ENCODE measurements at regions not wholly inside any gene's neighbourhood (a gene's known extent, or its start where the extent isn't known, plus 50 kb on each side); places are given as distances from the start of the nearest gene placed in this dataset.
A peak's percentile ranks its signal among the peaks of the same experiment; 100 is the strongest.

DNA sequence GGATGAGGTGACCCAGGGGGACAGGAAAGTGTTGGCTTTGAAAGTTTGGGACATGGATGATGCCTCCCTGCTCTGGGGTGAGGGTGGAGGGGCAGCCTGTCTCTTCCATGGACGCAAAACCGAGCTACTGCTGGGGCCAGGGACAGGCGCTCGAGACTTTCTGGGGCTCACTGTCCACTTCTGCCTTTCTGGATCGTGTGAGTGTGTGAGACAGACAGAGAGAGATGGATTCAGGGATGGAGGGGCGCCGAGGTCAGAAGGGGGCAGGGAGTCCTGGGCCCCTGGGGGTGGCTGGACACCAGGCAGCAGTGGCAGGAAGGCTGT lies 78.0 kb upstream of the GATA5 start:
- no peak for TF ChIP-seq ZBTB8A (tag by site-specific recombination; IDR thresholded peaks at IDR 0.05)
- no peak for TF ChIP-seq ZNF2 (tag by site-specific recombination; IDR thresholded peaks at IDR 0.05)
- Histone ChIP-seq H3K9me3 (ENCODE audit: control insufficient read depth, insufficient read depth, low read depth, low read length) (no peaks in the 10 kb centered on the region), H3K4me1 (ENCODE audit: control insufficient read depth, insufficient read depth, low read length) (no peaks in the 10 kb centered on the region), H3K4me3 (ENCODE audit: low read depth, low read length) (no peak overlapping the region), H3K36me3 (ENCODE audit: control insufficient read depth in 2 of 2, insufficient read depth in 1 of 2, low read length in 2 of 2) (no peaks in the 10 kb centered on the region), H3K27ac (ENCODE audit: extremely low read depth, low read depth, low read length) (no peak overlapping the region)
- CTCF ChIA-PET, result interaction anchor here (1.2 kb wide), 1 partner anchor 28 kb away, joined by 3 read pairs; no protein-coding TSS in a partner anchor
- POLR2A ChIA-PET, result no interaction called here

GRCh38 chr20:62554214-62554897 lies 78.6 kb upstream of the GATA5 start:
- Histone ChIP-seq H3K9me3 (ENCODE audit: control insufficient read depth, insufficient read depth, low read depth, low read length) (no peaks in the 10 kb centered on the region), H3K4me3 (ENCODE audit: low read depth, low read length) (no peak overlapping the region), H3K36me3 (ENCODE audit: control insufficient read depth in 2 of 2, insufficient read depth in 1 of 2, low read length in 2 of 2) (no peaks in the 10 kb centered on the region), H3K27ac (ENCODE audit: extremely low read depth, low read depth, low read length) (no peak overlapping the region), H3K4me1 (ENCODE audit: control insufficient read depth, insufficient read depth, low read length) (no peaks in the 10 kb centered on the region)
- TF ChIP-seq ZNF302 (tag by site-specific recombination; IDR thresholded peaks at IDR 0.05; ENCODE audit: low read depth) (no peak), HOXD13 (CRISPR knock-in tag; IDR thresholded peaks at IDR 0.05; ENCODE audit: borderline replicate concordance) (no peak), ZBTB17 (tag by site-specific recombination; IDR thresholded peaks at IDR 0.05) (no peak), ZNF501 (tag by site-specific recombination; IDR thresholded peaks at IDR 0.05) (no peak), ZNF654 (tag by site-specific recombination; IDR thresholded peaks at IDR 0.05; ENCODE audit: low read depth) (no peak), ZNF664 (tag by site-specific recombination; IDR thresholded peaks at IDR 0.05) (no peak), ZBTB20 (tag by site-specific recombination; IDR thresholded peaks at IDR 0.05) (no peak), SP2 (tag by site-specific recombination; IDR thresholded peaks at IDR 0.05) (no peak), ZNF449 (tag by site-specific recombination; IDR thresholded peaks at IDR 0.05) (no peak), ZNF558 (tag by site-specific recombination; IDR thresholded peaks at IDR 0.05) (no peak), GFI1B (tag by site-specific recombination; IDR thresholded peaks at IDR 0.05) (no peak), TCF7L2 (IDR thresholded peaks at IDR 0.05; ENCODE audit: borderline replicate concordance, low read depth, low read length) (no peak), ZNF148 (tag by site-specific recombination; IDR thresholded peaks at IDR 0.05; ENCODE audit: borderline replicate concordance) (no peak)
- ChIA-PET CTCF (interaction anchor here (0.6 to 1.2 kb wide), 2 partner anchors 28 to 30 kb away, joined by 3 to 4 read pairs; no protein-coding TSS in a partner anchor), POLR2A (no interaction called here)

- H3K27ac ChIP-seq (ENCODE audit: extremely low read depth, low read depth, low read length), result no peak overlapping the region
- ChIA-PET POLR2A (no interaction called here), CTCF (interaction anchor here (0.6 to 1.2 kb wide), 2 partner anchors 27 to 31 kb away, joined by 3 to 4 read pairs; no protein-coding TSS in a partner anchor)
- no peak overlapping the region for H3K4me3 ChIP-seq (ENCODE audit: low read depth, low read length)
- no peaks in the 10 kb centered on the region for H3K4me1 ChIP-seq (ENCODE audit: control insufficient read depth, insufficient read depth, low read length)
- TF ChIP-seq ZNF600 (tag by site-specific recombination; IDR thresholded peaks at IDR 0.05), result peak; percentile 71
- TF ChIP-seq ZNF37A (tag by site-specific recombination; IDR thresholded peaks at IDR 0.05), result no peak
- no peak for TF ChIP-seq ZNF544 (tag by site-specific recombination; IDR thresholded peaks at IDR 0.05)
- TF ChIP-seq ZNF830 (tag by site-specific recombination; IDR thresholded peaks at IDR 0.05; ENCODE audit: low read depth), result no peak
- no peak for TF ChIP-seq ZNF426 (tag by site-specific recombination; IDR thresholded peaks at IDR 0.05)
- no peaks in the 10 kb centered on the region for H3K36me3 ChIP-seq (ENCODE audit: control insufficient read depth in 2 of 2, insufficient read depth in 1 of 2, low read length in 2 of 2)
- H3K9me3 ChIP-seq (ENCODE audit: control insufficient read depth, insufficient read depth, low read depth, low read length), result no peaks in the 10 kb centered on the region
These were observed 79.3 kb upstream of the GATA5 start for GRCh38 chr20:62554898-62555641.

Measured in HEK293 (cell line).